HEK293 (cell line): ENCODE measurements at regions not wholly inside any gene's neighbourhood (a gene's known extent, or its start where the extent isn't known, plus 50 kb on each side); places are given as distances from the start of the nearest gene placed in this dataset.

Source experiments
- CTCF ChIA-PET: fragments of 350-600 bp; formaldehyde crosslinking; extraction: SDS; loops from one replicate; lab custom pipeline; 2021; ENCODE audit warnings: antibody characterized with exemption; lab: Yijun Ruan, JAX
- POLR2A ChIA-PET: fragments of 300-600 bp; formaldehyde crosslinking; extraction: SDS; loops from one replicate; lab custom pipeline; 2020; ENCODE audit warnings: antibody characterized with exemption, inconsistent platforms; lab: Yijun Ruan, JAX
- H3K27ac ChIP-seq: fragments of 200-500 bp; sonication (Bioruptor generic); 2 replicates; pipeline ENCODE4 v1.5.1; 2014; ENCODE audit warnings: low read depth, low read length, control low read depth, inconsistent platforms; ENCODE audit errors: extremely low read depth
- H3K36me3 ChIP-seq, 2 experiments: fragments of 200-500 bp in 1 of 2; sonication (Bioruptor generic) in 1 of 2; 1 replicate in 1 of 2; 2 replicates in 1 of 2; pipeline ENCODE4 v1.5.1; 2014 to 2017; ENCODE audit warnings: inconsistent platforms in 2 of 2, low read length in 2 of 2; ENCODE audit not compliant: control insufficient read depth in 2 of 2, insufficient read depth in 1 of 2
- H3K4me1 ChIP-seq: fragments of 200-500 bp; sonication (Bioruptor generic); 2 replicates; pipeline ENCODE4 v1.5.1; 2014; ENCODE audit warnings: mild to moderate bottlenecking, low read length, inconsistent platforms; ENCODE audit not compliant: control insufficient read depth, insufficient read depth
- H3K4me3 ChIP-seq: 2 replicates; pipeline ENCODE4 v1.5.1; 2011; ENCODE audit warnings: low read depth, mild to moderate bottlenecking, control low read depth, low read length, moderate library complexity
- H3K9me3 ChIP-seq: fragments of 200-500 bp; sonication (Bioruptor generic); 2 replicates; pipeline ENCODE4 v1.5.1; 2014; ENCODE audit warnings: low read depth, low read length, inconsistent platforms; ENCODE audit not compliant: control insufficient read depth, insufficient read depth
- ATF2 ChIP-seq: fragments of 450-650 bp; formaldehyde crosslinking; IDR thresholded peaks from 2 replicates; pipeline ENCODE4 v1.5.1; 2016; ENCODE audit warnings: missing biosample characterization, missing genetic modification characterization, low read depth
- BCL11A ChIP-seq: fragments of 450-650 bp; formaldehyde crosslinking; IDR thresholded peaks from 2 replicates; pipeline ENCODE4 v1.5.1; 2016; ENCODE audit warnings: low read depth, missing biosample characterization, missing genetic modification characterization
- FEZF1 ChIP-seq: fragments of 450-650 bp; formaldehyde crosslinking; IDR thresholded peaks from 2 replicates; pipeline ENCODE4 v1.5.1; 2016; ENCODE audit warnings: missing biosample characterization, missing genetic modification characterization
- HOXD13 ChIP-seq: sonication (generic); formaldehyde crosslinking; IDR thresholded peaks from 2 replicates; pipeline ENCODE4 v1.8.0; 2022; ENCODE audit warnings: missing genetic modification reagents, borderline replicate concordance
- KLF8 ChIP-seq: fragments of 450-650 bp; formaldehyde crosslinking; IDR thresholded peaks from 2 replicates; pipeline ENCODE4 v1.5.1; 2016; ENCODE audit warnings: missing biosample characterization, missing genetic modification characterization
- SP7 ChIP-seq: fragments of 450-650 bp; formaldehyde crosslinking; IDR thresholded peaks from 2 replicates; pipeline ENCODE4 v1.5.1; 2016; ENCODE audit warnings: missing biosample characterization, missing genetic modification characterization
- WT1 ChIP-seq: fragments of 450-650 bp; formaldehyde crosslinking; IDR thresholded peaks from 2 replicates; pipeline ENCODE4 v1.5.1; 2016; ENCODE audit warnings: missing biosample characterization, missing genetic modification characterization
- ZFHX2 ChIP-seq: fragments of 450-650 bp; formaldehyde crosslinking; conservative IDR thresholded peaks from 2 replicates; pipeline ENCODE4 v1.5.1; 2016; ENCODE audit warnings: missing biosample characterization, missing genetic modification characterization
- ZFP37 ChIP-seq: fragments of 450-650 bp; formaldehyde crosslinking; IDR thresholded peaks from 2 replicates; pipeline ENCODE4 v1.5.1; 2016; ENCODE audit warnings: missing biosample characterization, missing genetic modification characterization
- ZFP69B ChIP-seq: fragments of 450-650 bp; formaldehyde crosslinking; IDR thresholded peaks from 2 replicates; pipeline ENCODE4 v1.5.1; 2016; ENCODE audit warnings: missing biosample characterization, missing genetic modification characterization
- ZNF175 ChIP-seq: fragments of 450-650 bp; formaldehyde crosslinking; IDR thresholded peaks from 2 replicates; pipeline ENCODE4 v1.5.1; 2016; ENCODE audit warnings: missing biosample characterization, missing genetic modification characterization
- ZNF211 ChIP-seq: fragments of 450-650 bp; formaldehyde crosslinking; IDR thresholded peaks from 2 replicates; pipeline ENCODE4 v1.5.1; 2016; ENCODE audit warnings: low read depth, missing biosample characterization, missing genetic modification characterization
- ZNF23 ChIP-seq: fragments of 450-650 bp; formaldehyde crosslinking; IDR thresholded peaks from 2 replicates; pipeline ENCODE4 v1.5.1; 2016; ENCODE audit warnings: missing biosample characterization, missing genetic modification characterization, borderline replicate concordance
- ZNF266 ChIP-seq: fragments of 450-650 bp; formaldehyde crosslinking; IDR thresholded peaks from 2 replicates; pipeline ENCODE4 v1.5.1; 2016; ENCODE audit warnings: missing biosample characterization, missing genetic modification characterization, low read depth
- ZNF335 ChIP-seq: fragments of 450-650 bp; formaldehyde crosslinking; conservative IDR thresholded peaks from 2 replicates; pipeline ENCODE4 v1.5.1; 2016; ENCODE audit warnings: missing biosample characterization, missing genetic modification characterization
- ZNF366 ChIP-seq: fragments of 450-650 bp; formaldehyde crosslinking; conservative IDR thresholded peaks from 2 replicates; pipeline ENCODE4 v1.5.1; 2016; ENCODE audit warnings: missing biosample characterization, missing genetic modification characterization
- ZNF426 ChIP-seq: fragments of 450-650 bp; formaldehyde crosslinking; IDR thresholded peaks from 2 replicates; pipeline ENCODE4 v1.5.1; 2017; ENCODE audit warnings: missing biosample characterization, missing genetic modification characterization, mild to moderate bottlenecking, inconsistent platforms, moderate library complexity
- ZNF521 ChIP-seq: fragments of 450-650 bp; formaldehyde crosslinking; IDR thresholded peaks from 2 replicates; pipeline ENCODE4 v1.5.1; 2017; ENCODE audit warnings: missing biosample characterization, mild to moderate bottlenecking, missing genetic modification characterization
- ZNF529 ChIP-seq: fragments of 450-650 bp; formaldehyde crosslinking; IDR thresholded peaks from 2 replicates; pipeline ENCODE4 v1.5.1; 2017; ENCODE audit warnings: missing genetic modification characterization, missing biosample characterization; ENCODE audit not compliant: insufficient replicate concordance
- ZNF549 ChIP-seq: fragments of 450-650 bp; IDR thresholded peaks from 2 replicates; pipeline ENCODE4 v1.5.1; 2018; ENCODE audit warnings: missing biosample characterization, missing genetic modification characterization, mild to moderate bottlenecking, inconsistent platforms, moderate library complexity
- ZNF776 ChIP-seq: fragments of 450-650 bp; formaldehyde crosslinking; IDR thresholded peaks from 2 replicates; pipeline ENCODE4 v1.5.0; 2017; ENCODE audit warnings: missing biosample characterization, missing genetic modification characterization, borderline replicate concordance
- ZSCAN4 ChIP-seq: fragments of 450-650 bp; formaldehyde crosslinking; IDR thresholded peaks from 2 replicates; pipeline ENCODE4 v1.5.1; 2017; ENCODE audit warnings: missing biosample characterization, missing genetic modification characterization
- TF ChIP-seq, protein P1 (sequence below): fragments of 450-650 bp; formaldehyde crosslinking; IDR thresholded peaks from 2 replicates; pipeline ENCODE4 v1.5.1; 2016; ENCODE audit warnings: missing biosample characterization, missing genetic modification characterization
- TF ChIP-seq, protein P2 (sequence below): fragments of 450-650 bp; formaldehyde crosslinking; IDR thresholded peaks from 2 replicates; pipeline ENCODE4 v1.5.1; 2017; ENCODE audit warnings: missing biosample characterization, mild to moderate bottlenecking, missing genetic modification characterization, moderate library complexity
- TF ChIP-seq, protein P3 (sequence below): fragments of 450-650 bp; formaldehyde crosslinking; IDR thresholded peaks from 2 replicates; pipeline ENCODE4 v1.5.1; 2016; ENCODE audit warnings: missing biosample characterization, missing genetic modification characterization
- TF ChIP-seq, protein P4 (sequence below): fragments of 450-650 bp; formaldehyde crosslinking; IDR thresholded peaks from 2 replicates; pipeline ENCODE4 v1.5.1; 2016; ENCODE audit warnings: missing biosample characterization, missing genetic modification characterization
- TF ChIP-seq, protein P5 (sequence below): fragments of 450-650 bp; formaldehyde crosslinking; IDR thresholded peaks from 2 replicates; pipeline ENCODE4 v1.5.1; 2016; ENCODE audit warnings: missing biosample characterization, missing genetic modification characterization

- Histone ChIP-seq H3K27ac (no peak overlapping the region), H3K4me1 (no peaks in the 10 kb centered on the region), H3K9me3 (no peaks in the 10 kb centered on the region), H3K36me3 (no peaks in the 10 kb centered on the region), H3K4me3 (no peak overlapping the region)
- POLR2A ChIA-PET, result no interaction called here
- CTCF ChIA-PET, result no interaction called here
- TF ChIP-seq ZNF335 (tag by site-specific recombination) (no peak), HOXD13 (no peak), ZNF776 (tag by site-specific recombination) (no peak), FEZF1 (tag by site-specific recombination) (peak; percentile 68), ZFP37 (no peak), ZNF426 (tag by site-specific recombination) (no peak), SP7 (no peak), ZSCAN4 (no peak), ZNF23 (tag by site-specific recombination) (no peak), ZFHX2 (tag by site-specific recombination) (no peak), ZNF366 (tag by site-specific recombination) (no peak), ZFP69B (tag by site-specific recombination) (no peak), ZNF175 (tag by site-specific recombination) (no peak), ZNF266 (no peak), ATF2 (tag by site-specific recombination) (peak; percentile 40; the same call in 1 of the 2 replicates), BCL11A (tag by site-specific recombination) (no peak), KLF8 (no peak), ZNF211 (tag by site-specific recombination) (no peak), ZNF521 (tag by site-specific recombination) (no peak), ZNF529 (tag by site-specific recombination) (no peak), ZNF549 (tag by site-specific recombination) (no peak), WT1 (tag by site-specific recombination) (0 out of 2 replicates have a peak, but pooled peaks have one; percentile 46)
- TF ChIP-seq, protein P1, sequence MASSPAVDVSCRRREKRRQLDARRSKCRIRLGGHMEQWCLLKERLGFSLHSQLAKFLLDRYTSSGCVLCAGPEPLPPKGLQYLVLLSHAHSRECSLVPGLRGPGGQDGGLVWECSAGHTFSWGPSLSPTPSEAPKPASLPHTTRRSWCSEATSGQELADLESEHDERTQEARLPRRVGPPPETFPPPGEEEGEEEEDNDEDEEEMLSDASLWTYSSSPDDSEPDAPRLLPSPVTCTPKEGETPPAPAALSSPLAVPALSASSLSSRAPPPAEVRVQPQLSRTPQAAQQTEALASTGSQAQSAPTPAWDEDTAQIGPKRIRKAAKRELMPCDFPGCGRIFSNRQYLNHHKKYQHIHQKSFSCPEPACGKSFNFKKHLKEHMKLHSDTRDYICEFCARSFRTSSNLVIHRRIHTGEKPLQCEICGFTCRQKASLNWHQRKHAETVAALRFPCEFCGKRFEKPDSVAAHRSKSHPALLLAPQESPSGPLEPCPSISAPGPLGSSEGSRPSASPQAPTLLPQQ (tag by site-specific recombination), result no peak
- TF ChIP-seq, protein P2, sequence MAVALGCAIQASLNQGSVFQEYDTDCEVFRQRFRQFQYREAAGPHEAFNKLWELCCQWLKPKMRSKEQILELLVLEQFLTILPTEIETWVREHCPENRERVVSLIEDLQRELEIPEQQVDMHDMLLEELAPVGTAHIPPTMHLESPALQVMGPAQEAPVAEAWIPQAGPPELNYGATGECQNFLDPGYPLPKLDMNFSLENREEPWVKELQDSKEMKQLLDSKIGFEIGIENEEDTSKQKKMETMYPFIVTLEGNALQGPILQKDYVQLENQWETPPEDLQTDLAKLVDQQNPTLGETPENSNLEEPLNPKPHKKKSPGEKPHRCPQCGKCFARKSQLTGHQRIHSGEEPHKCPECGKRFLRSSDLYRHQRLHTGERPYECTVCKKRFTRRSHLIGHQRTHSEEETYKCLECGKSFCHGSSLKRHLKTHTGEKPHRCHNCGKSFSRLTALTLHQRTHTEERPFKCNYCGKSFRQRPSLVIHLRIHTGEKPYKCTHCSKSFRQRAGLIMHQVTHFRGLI (tag by site-specific recombination), result no peak
- TF ChIP-seq, protein P3, sequence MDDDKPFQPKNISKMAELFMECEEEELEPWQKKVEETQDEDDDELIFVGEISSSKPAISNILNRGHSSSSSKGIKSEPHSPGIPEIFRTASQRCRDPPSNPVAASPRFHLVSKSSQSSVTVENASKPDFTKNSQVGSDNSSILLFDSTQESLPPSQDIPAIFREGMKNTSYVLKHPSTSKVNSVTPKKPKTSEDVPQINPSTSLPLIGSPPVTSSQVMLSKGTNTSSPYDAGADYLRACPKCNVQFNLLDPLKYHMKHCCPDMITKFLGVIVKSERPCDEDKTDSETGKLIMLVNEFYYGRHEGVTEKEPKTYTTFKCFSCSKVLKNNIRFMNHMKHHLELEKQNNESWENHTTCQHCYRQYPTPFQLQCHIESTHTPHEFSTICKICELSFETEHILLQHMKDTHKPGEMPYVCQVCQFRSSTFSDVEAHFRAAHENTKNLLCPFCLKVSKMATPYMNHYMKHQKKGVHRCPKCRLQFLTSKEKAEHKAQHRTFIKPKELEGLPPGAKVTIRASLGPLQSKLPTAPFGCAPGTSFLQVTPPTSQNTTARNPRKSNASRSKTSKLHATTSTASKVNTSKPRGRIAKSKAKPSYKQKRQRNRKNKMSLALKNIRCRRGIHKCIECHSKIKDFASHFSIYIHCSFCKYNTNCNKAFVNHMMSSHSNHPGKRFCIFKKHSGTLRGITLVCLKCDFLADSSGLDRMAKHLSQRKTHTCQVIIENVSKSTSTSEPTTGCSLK (tag by site-specific recombination), result no peak
- TF ChIP-seq, protein P4, sequence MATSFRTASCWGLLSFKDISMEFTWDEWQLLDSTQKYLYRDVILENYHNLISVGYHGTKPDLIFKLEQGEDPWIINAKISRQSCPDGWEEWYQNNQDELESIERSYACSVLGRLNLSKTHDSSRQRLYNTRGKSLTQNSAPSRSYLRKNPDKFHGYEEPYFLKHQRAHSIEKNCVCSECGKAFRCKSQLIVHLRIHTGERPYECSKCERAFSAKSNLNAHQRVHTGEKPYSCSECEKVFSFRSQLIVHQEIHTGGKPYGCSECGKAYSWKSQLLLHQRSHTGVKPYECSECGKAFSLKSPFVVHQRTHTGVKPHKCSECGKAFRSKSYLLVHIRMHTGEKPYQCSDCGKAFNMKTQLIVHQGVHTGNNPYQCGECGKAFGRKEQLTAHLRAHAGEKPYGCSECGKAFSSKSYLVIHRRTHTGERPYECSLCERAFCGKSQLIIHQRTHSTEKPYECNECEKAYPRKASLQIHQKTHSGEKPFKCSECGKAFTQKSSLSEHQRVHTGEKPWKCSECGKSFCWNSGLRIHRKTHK (tag by site-specific recombination), result no peak
- TF ChIP-seq, protein P5, sequence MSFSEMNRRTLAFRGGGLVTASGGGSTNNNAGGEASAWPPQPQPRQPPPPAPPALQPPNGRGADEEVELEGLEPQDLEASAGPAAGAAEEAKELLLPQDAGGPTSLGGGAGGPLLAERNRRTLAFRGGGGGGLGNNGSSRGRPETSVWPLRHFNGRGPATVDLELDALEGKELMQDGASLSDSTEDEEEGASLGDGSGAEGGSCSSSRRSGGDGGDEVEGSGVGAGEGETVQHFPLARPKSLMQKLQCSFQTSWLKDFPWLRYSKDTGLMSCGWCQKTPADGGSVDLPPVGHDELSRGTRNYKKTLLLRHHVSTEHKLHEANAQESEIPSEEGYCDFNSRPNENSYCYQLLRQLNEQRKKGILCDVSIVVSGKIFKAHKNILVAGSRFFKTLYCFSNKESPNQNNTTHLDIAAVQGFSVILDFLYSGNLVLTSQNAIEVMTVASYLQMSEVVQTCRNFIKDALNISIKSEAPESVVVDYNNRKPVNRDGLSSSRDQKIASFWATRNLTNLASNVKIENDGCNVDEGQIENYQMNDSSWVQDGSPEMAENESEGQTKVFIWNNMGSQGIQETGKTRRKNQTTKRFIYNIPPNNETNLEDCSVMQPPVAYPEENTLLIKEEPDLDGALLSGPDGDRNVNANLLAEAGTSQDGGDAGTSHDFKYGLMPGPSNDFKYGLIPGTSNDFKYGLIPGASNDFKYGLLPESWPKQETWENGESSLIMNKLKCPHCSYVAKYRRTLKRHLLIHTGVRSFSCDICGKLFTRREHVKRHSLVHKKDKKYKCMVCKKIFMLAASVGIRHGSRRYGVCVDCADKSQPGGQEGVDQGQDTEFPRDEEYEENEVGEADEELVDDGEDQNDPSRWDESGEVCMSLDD (tag by site-specific recombination), result no peak
Measured at GRCh38 chr20:24364482-24364881, 104.9 kb upstream of the SYNDIG1 start.
